ENCODE measurements at regions not wholly inside any gene's neighbourhood (a gene's known extent, or its start where the extent isn't known, plus 50 kb on each side); places are given as distances from the start of the nearest gene placed in this dataset.

DNA sequence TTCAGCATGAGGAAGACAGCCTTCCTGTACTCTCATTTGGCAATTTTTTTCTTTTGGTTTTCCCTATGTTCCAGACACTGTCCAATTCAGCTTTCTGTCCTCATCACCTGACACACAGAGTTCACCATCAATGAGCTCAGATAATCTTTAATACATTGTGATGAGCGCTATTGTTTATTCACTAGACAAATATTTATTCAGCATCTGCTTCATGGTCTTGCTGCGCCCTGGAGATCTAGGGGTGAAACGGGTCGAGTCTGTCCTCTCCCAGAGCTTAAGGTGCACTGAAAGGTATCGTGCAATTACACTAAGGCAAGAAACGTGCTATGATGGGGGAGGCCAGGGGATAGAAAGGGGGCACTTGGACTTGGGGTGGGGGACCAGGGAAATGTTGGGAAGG, 281.6 kb downstream of the ZSWIM6 start:
- no peak overlapping the region for H3K4me3 Mint-ChIP-seq
- no peak overlapping the region for H3K27ac Mint-ChIP-seq
- H3K36me3 Mint-ChIP-seq (ENCODE audit: low read depth): no peaks in the 10 kb centered on the region
- no peaks in the 10 kb centered on the region for H3K9me3 Mint-ChIP-seq (ENCODE audit: insufficient read depth)
- POLR2A ChIA-PET: no interaction called here
- H3K4me1 Mint-ChIP-seq (ENCODE audit: low read depth): no peaks in the 10 kb centered on the region
- DNase-seq (no peak), ATAC-seq (no peak)
- peaks cover 14% of the 10 kb centered on the region for H3K27me3 Mint-ChIP-seq (ENCODE audit: low read depth)
- CTCF ChIA-PET: no interaction called here

GRCh38 chr5:61614606-61615005, 282.5 kb downstream of the ZSWIM6 start:
- ChIA-PET CTCF (no interaction called here), POLR2A (no interaction called here)
- DNase-seq (no peak), ATAC-seq (no peak)
- H3K4me3 Mint-ChIP-seq: no peak overlapping the region
- no peak overlapping the region for H3K27ac Mint-ChIP-seq
- H3K27me3 Mint-ChIP-seq (ENCODE audit: low read depth): peaks cover 13% of the 10 kb centered on the region
- no peaks in the 10 kb centered on the region for H3K36me3 Mint-ChIP-seq (ENCODE audit: low read depth)
- H3K4me1 Mint-ChIP-seq (ENCODE audit: low read depth): no peaks in the 10 kb centered on the region
- no peaks in the 10 kb centered on the region for H3K9me3 Mint-ChIP-seq (ENCODE audit: insufficient read depth)

GRCh38 chr5:61617039-61617438, 285.0 kb downstream of the ZSWIM6 start:
- no peaks in the 10 kb centered on the region for H3K9me3 Mint-ChIP-seq (ENCODE audit: insufficient read depth)
- no peaks in the 10 kb centered on the region for H3K4me1 Mint-ChIP-seq (ENCODE audit: low read depth)
- no peak for DNase-seq
- no peak for ATAC-seq
- ChIA-PET POLR2A (no interaction called here), CTCF (no interaction called here)
- no peaks in the 10 kb centered on the region for H3K36me3 Mint-ChIP-seq (ENCODE audit: low read depth)
- H3K27ac Mint-ChIP-seq: no peak overlapping the region
- H3K4me3 Mint-ChIP-seq: no peak overlapping the region
- peaks cover 13% of the 10 kb centered on the region for H3K27me3 Mint-ChIP-seq (ENCODE audit: low read depth)

DNA sequence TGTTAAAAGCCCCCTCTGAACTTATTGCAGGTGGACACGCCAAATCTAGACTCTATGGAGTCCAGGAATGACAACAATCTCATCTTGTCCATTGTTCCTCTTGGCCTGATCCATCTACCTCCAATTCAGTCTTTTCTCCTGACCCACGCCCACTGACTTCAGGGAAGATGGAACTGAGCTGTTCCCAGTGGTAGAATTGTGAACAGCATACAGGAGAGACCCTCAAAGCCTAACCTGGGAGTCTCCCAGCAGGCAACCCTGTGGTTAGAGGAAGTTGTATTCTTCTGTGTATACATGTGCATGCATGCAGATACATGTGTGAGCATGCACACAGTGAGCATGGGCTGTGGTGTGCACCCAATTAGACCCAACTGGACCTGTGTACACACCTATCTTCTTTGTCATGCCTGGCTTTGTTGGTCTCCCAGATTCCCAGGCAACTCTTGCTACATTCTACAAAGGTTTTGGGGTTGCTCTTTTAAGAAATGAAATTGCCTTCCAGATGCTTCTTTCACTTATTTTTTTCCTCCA, 286.0 kb downstream of the ZSWIM6 start:
- no peak for DNase-seq
- ATAC-seq: no peak
- Mint-ChIP-seq H3K4me1 (ENCODE audit: low read depth) (no peaks in the 10 kb centered on the region), H3K36me3 (ENCODE audit: low read depth) (no peaks in the 10 kb centered on the region), H3K9me3 (ENCODE audit: insufficient read depth) (no peaks in the 10 kb centered on the region), H3K27ac (no peak overlapping the region), H3K27me3 (ENCODE audit: low read depth) (peaks cover 17% of the 10 kb centered on the region), H3K4me3 (no peak overlapping the region)
- ChIA-PET POLR2A (no interaction called here), CTCF (no interaction called here)

GRCh38 chr5:61618577-61618976, 286.5 kb downstream of the ZSWIM6 start:
- Mint-ChIP-seq H3K4me3 (no peak overlapping the region), H3K27me3 (ENCODE audit: low read depth) (peaks cover 15% of the 10 kb centered on the region), H3K9me3 (ENCODE audit: insufficient read depth) (no peaks in the 10 kb centered on the region), H3K36me3 (ENCODE audit: low read depth) (no peaks in the 10 kb centered on the region), H3K27ac (no peak overlapping the region), H3K4me1 (ENCODE audit: low read depth) (no peaks in the 10 kb centered on the region)
- no peak for ATAC-seq
- DNase-seq: no peak
- POLR2A ChIA-PET: no interaction called here
- CTCF ChIA-PET: no interaction called here

GRCh38 chr5:61619289-61619688, 287.2 kb downstream of the ZSWIM6 start:
- ChIA-PET CTCF (no interaction called here), POLR2A (no interaction called here)
- Mint-ChIP-seq H3K27ac (no peak overlapping the region), H3K9me3 (ENCODE audit: insufficient read depth) (no peaks in the 10 kb centered on the region), H3K4me3 (no peak overlapping the region), H3K27me3 (ENCODE audit: low read depth) (peaks cover 15% of the 10 kb centered on the region), H3K4me1 (ENCODE audit: low read depth) (no peaks in the 10 kb centered on the region), H3K36me3 (ENCODE audit: low read depth) (no peaks in the 10 kb centered on the region)
- DNase-seq (no peak), ATAC-seq (no peak)

GRCh38 chr5:61619777-61620518, 287.9 kb downstream of the ZSWIM6 start:
- Mint-ChIP-seq H3K9me3 (ENCODE audit: insufficient read depth) (no peaks in the 10 kb centered on the region), H3K36me3 (ENCODE audit: low read depth) (no peaks in the 10 kb centered on the region), H3K27ac (no peak overlapping the region), H3K4me1 (ENCODE audit: low read depth) (no peaks in the 10 kb centered on the region), H3K4me3 (no peak overlapping the region), H3K27me3 (ENCODE audit: low read depth) (peaks cover 19% of the 10 kb centered on the region)
- DNase-seq (no peak), ATAC-seq (no peak)
- ChIA-PET CTCF (no interaction called here), POLR2A (no interaction called here)

DNA sequence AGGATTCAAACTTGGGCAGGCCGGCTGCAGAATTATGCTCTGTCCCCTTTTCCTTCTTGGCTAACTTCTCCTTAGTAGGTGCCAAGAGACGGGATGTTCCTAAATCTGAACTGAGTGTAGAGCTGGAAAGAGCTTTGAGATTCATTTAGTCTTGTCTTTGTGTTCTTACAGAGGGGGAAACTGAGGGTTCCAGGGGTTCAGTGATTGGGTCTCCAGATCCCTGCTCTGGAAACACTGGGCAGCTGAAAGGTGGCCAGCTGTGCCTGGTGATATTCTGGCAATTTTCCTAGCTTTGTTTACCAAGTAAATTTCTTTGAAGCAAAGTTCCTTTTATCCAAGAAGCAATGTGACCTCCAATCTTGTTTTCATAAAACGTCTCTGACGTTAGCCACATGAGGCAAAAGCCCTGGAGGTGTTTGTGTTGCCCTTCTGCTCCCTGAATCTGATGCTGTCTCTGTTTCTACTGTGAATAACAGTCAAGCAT, 288.7 kb downstream of the ZSWIM6 start:
- ATAC-seq (no peak), DNase-seq (no peak)
- Mint-ChIP-seq H3K36me3 (ENCODE audit: low read depth) (no peaks in the 10 kb centered on the region), H3K27ac (no peak overlapping the region), H3K4me3 (no peak overlapping the region), H3K9me3 (ENCODE audit: insufficient read depth) (no peaks in the 10 kb centered on the region), H3K27me3 (ENCODE audit: low read depth) (peaks cover 25% of the 10 kb centered on the region), H3K4me1 (ENCODE audit: low read depth) (no peaks in the 10 kb centered on the region)
- ChIA-PET CTCF (no interaction called here), POLR2A (no interaction called here)

GRCh38 chr5:61621202-61621650, 289.2 kb downstream of the ZSWIM6 start:
- ChIA-PET CTCF (no interaction called here), POLR2A (no interaction called here)
- DNase-seq (no peak), ATAC-seq (no peak)
- H3K4me1 Mint-ChIP-seq (ENCODE audit: low read depth): no peaks in the 10 kb centered on the region
- no peaks in the 10 kb centered on the region for H3K36me3 Mint-ChIP-seq (ENCODE audit: low read depth)
- H3K9me3 Mint-ChIP-seq (ENCODE audit: insufficient read depth): no peaks in the 10 kb centered on the region
- H3K27me3 Mint-ChIP-seq (ENCODE audit: low read depth): peaks cover 25% of the 10 kb centered on the region
- no peak overlapping the region for H3K27ac Mint-ChIP-seq
- no peak overlapping the region for H3K4me3 Mint-ChIP-seq

DNA sequence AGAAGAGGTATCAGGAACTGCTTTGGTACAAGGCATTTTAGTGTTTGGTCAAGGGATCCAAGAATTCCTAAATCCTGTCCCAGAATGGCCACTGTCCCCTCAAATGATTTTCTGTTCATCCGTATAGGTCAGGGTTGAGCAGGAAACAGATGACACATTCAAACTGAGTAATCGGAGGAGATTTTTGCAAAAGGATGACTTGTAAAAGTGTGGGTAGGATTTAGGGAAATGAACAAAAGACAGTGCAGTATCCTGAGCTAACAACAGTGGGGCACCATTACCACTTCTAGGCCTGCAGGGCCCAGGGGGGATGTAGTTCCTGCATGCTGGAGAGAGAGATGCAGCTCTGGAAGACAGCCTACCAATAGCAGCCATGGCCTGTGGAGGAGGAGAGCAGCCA, 290.1 kb downstream of the ZSWIM6 start:
- H3K27me3 Mint-ChIP-seq (ENCODE audit: low read depth): peaks cover 32% of the 10 kb centered on the region
- ChIA-PET CTCF (no interaction called here), POLR2A (no interaction called here)
- H3K36me3 Mint-ChIP-seq (ENCODE audit: low read depth): no peaks in the 10 kb centered on the region
- ATAC-seq (no peak), DNase-seq (no peak)
- H3K27ac Mint-ChIP-seq: no peak overlapping the region
- no peak overlapping the region for H3K4me3 Mint-ChIP-seq
- H3K9me3 Mint-ChIP-seq (ENCODE audit: insufficient read depth): no peaks in the 10 kb centered on the region
- peaks cover 5% of the 10 kb centered on the region for H3K4me1 Mint-ChIP-seq (ENCODE audit: low read depth)

DNA sequence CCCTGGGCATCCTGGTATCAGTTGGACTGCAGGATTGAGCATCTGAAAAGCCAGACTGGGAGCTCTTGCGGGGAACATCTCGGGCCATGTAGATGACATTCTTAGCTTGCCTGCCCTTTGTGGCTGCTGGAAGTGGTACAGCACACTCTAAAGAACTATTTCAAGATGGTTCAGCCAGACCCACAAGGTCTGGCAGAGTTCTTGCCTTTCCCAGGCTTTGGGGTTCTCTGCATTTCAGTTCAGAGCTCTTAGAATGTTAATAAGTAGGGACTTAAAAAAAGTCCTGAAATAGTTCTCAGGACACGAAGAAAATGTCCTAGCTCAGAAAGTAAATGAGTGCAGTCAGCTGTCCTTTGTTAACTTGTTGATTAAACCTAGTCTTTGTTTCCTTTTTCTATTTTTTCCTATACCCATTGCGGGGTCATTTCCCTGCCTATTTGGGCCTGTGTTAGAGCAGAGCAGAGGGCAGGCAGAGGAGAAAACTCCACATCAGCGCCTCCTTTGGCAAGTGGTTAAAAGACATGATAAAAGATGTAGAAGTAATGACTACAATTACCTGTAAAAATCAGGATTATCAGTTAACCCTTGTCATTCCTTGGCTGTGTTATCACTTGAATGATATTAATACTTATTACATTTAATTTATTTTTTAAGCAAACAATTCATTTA, 291.5 kb downstream of the ZSWIM6 start:
- H3K4me3 Mint-ChIP-seq: no peak overlapping the region
- H3K4me1 Mint-ChIP-seq (ENCODE audit: low read depth): peaks cover 5% of the 10 kb centered on the region
- H3K27me3 Mint-ChIP-seq (ENCODE audit: low read depth): peaks cover 42% of the 10 kb centered on the region
- DNase-seq: no peak
- H3K9me3 Mint-ChIP-seq (ENCODE audit: insufficient read depth): no peaks in the 10 kb centered on the region
- no peak overlapping the region for H3K27ac Mint-ChIP-seq
- H3K36me3 Mint-ChIP-seq (ENCODE audit: low read depth): no peaks in the 10 kb centered on the region
- ATAC-seq: no peak
- POLR2A ChIA-PET: no interaction called here
- CTCF ChIA-PET: no interaction called here

DNA sequence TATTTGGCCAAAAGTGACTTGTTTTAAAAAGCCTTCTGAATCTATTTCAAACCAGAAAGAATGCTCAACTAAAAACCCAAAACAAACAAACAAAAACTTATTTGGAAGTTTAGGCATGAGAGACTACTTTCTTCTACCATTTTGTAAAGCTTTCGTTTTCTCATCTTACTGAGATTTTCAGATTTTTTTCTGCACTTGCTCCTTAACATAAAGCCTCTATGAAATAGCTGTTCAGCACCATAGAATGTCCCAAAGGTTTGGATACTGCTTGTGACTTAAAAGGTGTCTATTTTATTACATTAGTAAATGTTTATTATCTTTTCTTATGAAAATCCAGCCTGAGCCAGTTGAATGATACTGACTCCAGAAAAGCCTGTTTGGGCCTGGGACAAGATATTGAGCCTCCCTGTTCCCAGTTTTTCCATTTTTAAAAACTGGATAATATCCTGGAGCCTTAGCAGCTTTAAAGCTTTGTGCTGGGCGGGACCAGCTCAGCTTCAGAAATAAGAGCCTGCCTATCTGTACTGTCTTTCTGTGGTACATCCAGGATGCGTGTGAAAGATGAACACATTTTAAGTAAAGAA, 292.6 kb downstream of the ZSWIM6 start:
- Mint-ChIP-seq H3K27me3 (ENCODE audit: low read depth) (peaks cover 53% of the 10 kb centered on the region), H3K36me3 (ENCODE audit: low read depth) (no peaks in the 10 kb centered on the region), H3K4me1 (ENCODE audit: low read depth) (peaks cover 5% of the 10 kb centered on the region), H3K9me3 (ENCODE audit: insufficient read depth) (no peaks in the 10 kb centered on the region), H3K4me3 (no peak overlapping the region), H3K27ac (no peak overlapping the region)
- CTCF ChIA-PET: no interaction called here
- no peak for DNase-seq
- ATAC-seq: no peak
- POLR2A ChIA-PET: no interaction called here

Data from activated CD8-positive, alpha-beta T cell treated with anti-CD3 and anti-CD28 coated beads, Interleukin-2, amount 10 ng/mL, durations not matched to agents 7 days and 5 days (primary cell).